ENCODE measurements at regions not wholly inside any gene's neighbourhood (a gene's known extent, or its start where the extent isn't known, plus 50 kb on each side); places are given as distances from the start of the nearest gene placed in this dataset.

- no peak overlapping the region for H3K27ac Mint-ChIP-seq
- H3K9me3 Mint-ChIP-seq, result peaks cover 0 to 3% (median 0%) of the 10 kb centered on the region in 3 donors
- H3K4me1 Mint-ChIP-seq, result no peaks in the 10 kb centered on the region
- H3K36me3 Mint-ChIP-seq, result no peaks in the 10 kb centered on the region
- no peak overlapping the region for H3K4me3 Mint-ChIP-seq
- peaks cover 2% of the 10 kb centered on the region for H3K27me3 Mint-ChIP-seq
These were observed 83.7 kb downstream of the BLID start for GRCh38 chr11:122032317-122032716.

- Mint-ChIP-seq H3K4me1 (no peaks in the 10 kb centered on the region), H3K9me3 (peaks cover 0 to 3% (median 0%) of the 10 kb centered on the region in 3 donors), H3K27me3 (peaks cover 2% of the 10 kb centered on the region), H3K4me3 (no peak overlapping the region), H3K27ac (no peak overlapping the region), H3K36me3 (no peaks in the 10 kb centered on the region)
These were observed 84.2 kb downstream of the BLID start for GRCh38 chr11:122031813-122032212.

- H3K4me1 Mint-ChIP-seq, result no peaks in the 10 kb centered on the region
- H3K4me3 Mint-ChIP-seq, result no peak overlapping the region
- peaks cover 2% of the 10 kb centered on the region for H3K27me3 Mint-ChIP-seq
- no peak overlapping the region for H3K27ac Mint-ChIP-seq
- peaks cover 0 to 3% (median 0%) of the 10 kb centered on the region in 3 donors for H3K9me3 Mint-ChIP-seq
- no peaks in the 10 kb centered on the region for H3K36me3 Mint-ChIP-seq
These were observed 85.7 kb downstream of the BLID start for GRCh38 chr11:122030286-122030685.

GRCh38 chr11:122028545-122028944, 87.5 kb downstream of the BLID start:
- H3K9me3 Mint-ChIP-seq, result peaks cover 0 to 3% (median 0%) of the 10 kb centered on the region in 3 donors
- no peak overlapping the region for H3K27ac Mint-ChIP-seq
- no peak overlapping the region for H3K4me3 Mint-ChIP-seq
- no peaks in the 10 kb centered on the region for H3K36me3 Mint-ChIP-seq
- H3K4me1 Mint-ChIP-seq, result no peaks in the 10 kb centered on the region
- H3K27me3 Mint-ChIP-seq, result peaks cover 2% of the 10 kb centered on the region

GRCh38 chr11:122028036-122028435, 88.0 kb downstream of the BLID start:
- Mint-ChIP-seq H3K27ac (no peak overlapping the region), H3K36me3 (no peaks in the 10 kb centered on the region), H3K4me1 (no peaks in the 10 kb centered on the region), H3K27me3 (peaks cover 2% of the 10 kb centered on the region), H3K9me3 (peaks cover 0 to 3% (median 0%) of the 10 kb centered on the region in 3 donors), H3K4me3 (no peak overlapping the region)

GRCh38 chr11:122025757-122026156, 90.3 kb downstream of the BLID start:
- Mint-ChIP-seq H3K27me3 (peaks cover 2% of the 10 kb centered on the region), H3K36me3 (no peaks in the 10 kb centered on the region), H3K9me3 (no peaks in the 10 kb centered on the region), H3K4me3 (no peak overlapping the region), H3K4me1 (no peaks in the 10 kb centered on the region), H3K27ac (no peak overlapping the region)

GRCh38 chr11:122024278-122024677, 91.7 kb downstream of the BLID start:
- H3K9me3 Mint-ChIP-seq, result no peaks in the 10 kb centered on the region
- no peak overlapping the region for H3K4me3 Mint-ChIP-seq
- peaks cover 2% of the 10 kb centered on the region for H3K27me3 Mint-ChIP-seq
- no peaks in the 10 kb centered on the region for H3K36me3 Mint-ChIP-seq
- H3K27ac Mint-ChIP-seq, result no peak overlapping the region
- no peaks in the 10 kb centered on the region for H3K4me1 Mint-ChIP-seq

- peaks cover 2% of the 10 kb centered on the region for H3K27me3 Mint-ChIP-seq
- H3K9me3 Mint-ChIP-seq, result no peaks in the 10 kb centered on the region
- no peaks in the 10 kb centered on the region for H3K36me3 Mint-ChIP-seq
- no peak overlapping the region for H3K4me3 Mint-ChIP-seq
- no peaks in the 10 kb centered on the region for H3K4me1 Mint-ChIP-seq
- no peak overlapping the region for H3K27ac Mint-ChIP-seq
These were observed 92.3 kb downstream of the BLID start for GRCh38 chr11:122023614-122024250.

- no peak overlapping the region for H3K27ac Mint-ChIP-seq
- no peaks in the 10 kb centered on the region for H3K4me1 Mint-ChIP-seq
- H3K9me3 Mint-ChIP-seq, result no peaks in the 10 kb centered on the region
- no peaks in the 10 kb centered on the region for H3K27me3 Mint-ChIP-seq
- H3K36me3 Mint-ChIP-seq, result no peaks in the 10 kb centered on the region
- H3K4me3 Mint-ChIP-seq, result no peak overlapping the region
These were observed 93.4 kb downstream of the BLID start for GRCh38 chr11:122022646-122023045.

GRCh38 chr11:122020902-122021301, 95.1 kb downstream of the BLID start:
- Mint-ChIP-seq H3K4me1 (no peaks in the 10 kb centered on the region), H3K36me3 (no peaks in the 10 kb centered on the region), H3K4me3 (no peak overlapping the region), H3K27ac (no peak overlapping the region), H3K27me3 (no peaks in the 10 kb centered on the region), H3K9me3 (no peaks in the 10 kb centered on the region)

- H3K27me3 Mint-ChIP-seq, result no peaks in the 10 kb centered on the region
- H3K36me3 Mint-ChIP-seq, result no peaks in the 10 kb centered on the region
- H3K4me1 Mint-ChIP-seq, result no peaks in the 10 kb centered on the region
- no peaks in the 10 kb centered on the region for H3K9me3 Mint-ChIP-seq
- no peak overlapping the region for H3K27ac Mint-ChIP-seq
- H3K4me3 Mint-ChIP-seq, result no peak overlapping the region
These were observed 95.9 kb downstream of the BLID start for GRCh38 chr11:122019908-122020694.

- Mint-ChIP-seq H3K27me3 (peaks cover 2% of the 10 kb centered on the region), H3K4me1 (no peaks in the 10 kb centered on the region), H3K9me3 (peaks cover 0 to 2% (median 0%) of the 10 kb centered on the region in 3 donors), H3K36me3 (no peaks in the 10 kb centered on the region), H3K4me3 (no peak overlapping the region), H3K27ac (no peak overlapping the region)
These were observed 108.4 kb downstream of the BLID start for GRCh38 chr11:122007601-122008071.

- Mint-ChIP-seq H3K36me3 (no peaks in the 10 kb centered on the region), H3K27me3 (peaks cover 2% of the 10 kb centered on the region), H3K27ac (no peak overlapping the region), H3K9me3 (peaks cover 2 to 4% (median 2%) of the 10 kb centered on the region in 3 donors), H3K4me3 (no peak overlapping the region), H3K4me1 (no peaks in the 10 kb centered on the region)
These were observed 111.6 kb downstream of the BLID start for GRCh38 chr11:122004446-122004845.

- Mint-ChIP-seq H3K27ac (no peak overlapping the region), H3K27me3 (peaks cover 2% of the 10 kb centered on the region), H3K36me3 (no peaks in the 10 kb centered on the region), H3K4me3 (no peak overlapping the region), H3K4me1 (no peaks in the 10 kb centered on the region), H3K9me3 (peaks cover 2 to 4% (median 2%) of the 10 kb centered on the region in 3 donors)
These were observed 113.1 kb downstream of the BLID start for GRCh38 chr11:122002926-122003325.

GRCh38 chr11:122002047-122002446, 114.0 kb downstream of the BLID start:
- Mint-ChIP-seq H3K4me1 (no peaks in the 10 kb centered on the region), H3K36me3 (no peaks in the 10 kb centered on the region), H3K9me3 (peaks cover 2 to 4% (median 2%) of the 10 kb centered on the region in 3 donors), H3K27ac (no peak overlapping the region), H3K4me3 (no peak overlapping the region), H3K27me3 (peaks cover under 1% of the 10 kb centered on the region)

GRCh38 chr11:121999651-122000050, 116.4 kb downstream of the BLID start:
- Mint-ChIP-seq H3K27me3 (no peaks in the 10 kb centered on the region), H3K9me3 (peaks cover 2 to 4% (median 3%) of the 10 kb centered on the region in 3 donors), H3K36me3 (no peaks in the 10 kb centered on the region), H3K4me1 (no peaks in the 10 kb centered on the region), H3K27ac (no peak overlapping the region), H3K4me3 (no peak overlapping the region)
